Loucy (cell line): ENCODE measurements at regions not wholly inside any gene's neighbourhood (a gene's known extent, or its start where the extent isn't known, plus 50 kb on each side); places are given as distances from the start of the nearest gene placed in this dataset.

ENCODE experiments used
- H2AFZ ChIP-seq: fragments of 200-600 bp; sonication (generic); 2 replicates; pipeline ENCODE4 v1.6.0; 2016; ENCODE audit warnings: antibody characterized with exemption, mild to moderate bottlenecking, low read length, moderate library complexity
- H3F3A ChIP-seq: fragments of 200-600 bp; 2 replicates; pipeline ENCODE4 v1.6.0; 2016; ENCODE audit warnings: antibody characterized with exemption, low read depth, mild to moderate bottlenecking
- H3K27me3 ChIP-seq: fragments of 200-600 bp; sonication (generic); 2 replicates; pipeline ENCODE4 v1.6.1; 2014; ENCODE audit warnings: low read length, mild to moderate bottlenecking; ENCODE audit not compliant: insufficient read depth, poor library complexity, severe bottlenecking
- H3K36me3 ChIP-seq: fragments of 200-600 bp; sonication (generic); 2 replicates; pipeline ENCODE4 v1.6.1; 2016; ENCODE audit warnings: low read length; ENCODE audit not compliant: insufficient read depth
- H3K4me1 ChIP-seq: fragments of 200-600 bp; sonication (generic); 2 replicates; pipeline ENCODE4 v1.5.1; 2014; ENCODE audit warnings: low read length, mild to moderate bottlenecking; ENCODE audit not compliant: insufficient read depth, poor library complexity, severe bottlenecking
- H3K4me2 ChIP-seq: fragments of 200-600 bp; sonication (generic); 2 replicates; pipeline ENCODE4 v1.6.0; 2014; ENCODE audit warnings: antibody characterized with exemption, low read length, low read depth, mild to moderate bottlenecking; ENCODE audit not compliant: poor library complexity, severe bottlenecking
- H3K4me3 ChIP-seq: fragments of 200-600 bp; sonication (generic); 2 replicates; pipeline ENCODE4 v1.5.1; 2014; ENCODE audit warnings: low read length, mild to moderate bottlenecking, mixed read lengths; ENCODE audit not compliant: poor library complexity, severe bottlenecking
- H3K79me2 ChIP-seq: fragments of 200-600 bp; sonication (generic); 2 replicates; pipeline ENCODE4 v1.6.1; 2014; ENCODE audit warnings: low read length; ENCODE audit not compliant: insufficient read depth
- H3K9ac ChIP-seq: fragments of 200-600 bp; sonication (generic); 2 replicates; pipeline ENCODE4 v1.6.0; 2014; ENCODE audit warnings: mild to moderate bottlenecking, low read depth, low read length, moderate library complexity; ENCODE audit not compliant: poor library complexity, severe bottlenecking
- H3K9me2 ChIP-seq: fragments of 200-600 bp; sonication (generic); replicated peaks from 2 replicates; pipeline ENCODE4 v1.6.1; 2016; ENCODE audit warnings: low read depth, low read length, mixed read lengths
- H3K9me3 ChIP-seq: fragments of 200-600 bp; sonication (generic); 2 replicates; pipeline ENCODE4 v1.6.1; 2014; ENCODE audit warnings: mild to moderate bottlenecking, antibody characterized with exemption, low read length, low read depth; ENCODE audit not compliant: insufficient read depth
- H4K20me1 ChIP-seq: fragments of 200-600 bp; sonication (generic); 2 replicates; pipeline ENCODE4 v1.6.0; 2014; ENCODE audit warnings: antibody characterized with exemption, low read length, mild to moderate bottlenecking; ENCODE audit not compliant: insufficient read depth, poor library complexity, severe bottlenecking
- EZH2phosphoT487 ChIP-seq: fragments of 200-600 bp; IDR thresholded peaks from 2 replicates; pipeline ENCODE4 v1.6.1; 2018; ENCODE audit warnings: antibody characterized with exemption, mild to moderate bottlenecking, moderate library complexity, borderline replicate concordance
- TF ChIP-seq, protein P1 (sequence below): fragments of 200-600 bp; sonication (generic); conservative IDR thresholded peaks from 2 replicates; pipeline ENCODE4 v1.5.1; 2014; ENCODE audit warnings: mild to moderate bottlenecking, antibody characterized with exemption, low read length

DNA sequence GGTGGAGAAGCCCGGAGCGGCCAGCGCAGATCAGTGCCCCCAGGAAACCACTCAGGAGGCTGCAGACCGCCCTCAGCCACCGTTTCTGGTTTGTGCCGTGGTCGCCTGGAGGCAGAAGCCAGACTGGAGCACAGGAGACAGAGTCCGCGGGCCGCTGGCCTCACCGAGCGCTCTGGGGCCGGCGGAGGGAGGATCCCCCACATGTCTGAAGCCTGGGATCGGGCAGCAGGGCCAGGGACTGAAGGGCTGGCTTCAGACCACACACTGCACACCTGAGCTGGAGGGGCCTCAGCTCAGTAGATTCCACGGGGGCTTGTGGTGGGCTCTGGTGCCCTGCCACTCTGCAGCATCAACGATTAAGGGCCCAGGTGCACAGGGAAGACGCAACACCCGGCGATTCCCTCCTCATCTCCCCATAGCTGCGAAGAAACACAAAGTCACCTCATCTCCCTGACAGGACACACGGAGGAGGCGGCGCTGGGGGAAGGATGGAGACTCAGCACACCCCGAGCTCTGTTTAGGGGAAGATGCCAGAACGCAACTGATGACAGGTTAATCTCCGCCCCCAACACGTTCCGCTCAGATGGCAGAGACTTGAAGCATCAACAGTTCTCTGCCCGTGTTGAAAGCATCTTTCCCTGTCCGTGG lies 408.1 kb downstream of the GALR1 start:
- Histone ChIP-seq H3K4me3 (no peak overlapping the region), H3K36me3 (no peaks in the 10 kb centered on the region), H3K27me3 (no peaks in the 10 kb centered on the region), H3K4me1 (no peaks in the 10 kb centered on the region), H4K20me1 (no peaks in the 10 kb centered on the region), H2AFZ (no peak overlapping the region), H3F3A (no peaks in the 10 kb centered on the region), H3K9me2 (no peaks in the 10 kb centered on the region), H3K4me2 (no peak overlapping the region), H3K9me3 (no peaks in the 10 kb centered on the region), H3K79me2 (no peaks in the 10 kb centered on the region), H3K9ac (no peak overlapping the region)
- TF ChIP-seq, protein P1, sequence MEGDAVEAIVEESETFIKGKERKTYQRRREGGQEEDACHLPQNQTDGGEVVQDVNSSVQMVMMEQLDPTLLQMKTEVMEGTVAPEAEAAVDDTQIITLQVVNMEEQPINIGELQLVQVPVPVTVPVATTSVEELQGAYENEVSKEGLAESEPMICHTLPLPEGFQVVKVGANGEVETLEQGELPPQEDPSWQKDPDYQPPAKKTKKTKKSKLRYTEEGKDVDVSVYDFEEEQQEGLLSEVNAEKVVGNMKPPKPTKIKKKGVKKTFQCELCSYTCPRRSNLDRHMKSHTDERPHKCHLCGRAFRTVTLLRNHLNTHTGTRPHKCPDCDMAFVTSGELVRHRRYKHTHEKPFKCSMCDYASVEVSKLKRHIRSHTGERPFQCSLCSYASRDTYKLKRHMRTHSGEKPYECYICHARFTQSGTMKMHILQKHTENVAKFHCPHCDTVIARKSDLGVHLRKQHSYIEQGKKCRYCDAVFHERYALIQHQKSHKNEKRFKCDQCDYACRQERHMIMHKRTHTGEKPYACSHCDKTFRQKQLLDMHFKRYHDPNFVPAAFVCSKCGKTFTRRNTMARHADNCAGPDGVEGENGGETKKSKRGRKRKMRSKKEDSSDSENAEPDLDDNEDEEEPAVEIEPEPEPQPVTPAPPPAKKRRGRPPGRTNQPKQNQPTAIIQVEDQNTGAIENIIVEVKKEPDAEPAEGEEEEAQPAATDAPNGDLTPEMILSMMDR, result no peak
- no peak for TF ChIP-seq EZH2phosphoT487

DNA sequence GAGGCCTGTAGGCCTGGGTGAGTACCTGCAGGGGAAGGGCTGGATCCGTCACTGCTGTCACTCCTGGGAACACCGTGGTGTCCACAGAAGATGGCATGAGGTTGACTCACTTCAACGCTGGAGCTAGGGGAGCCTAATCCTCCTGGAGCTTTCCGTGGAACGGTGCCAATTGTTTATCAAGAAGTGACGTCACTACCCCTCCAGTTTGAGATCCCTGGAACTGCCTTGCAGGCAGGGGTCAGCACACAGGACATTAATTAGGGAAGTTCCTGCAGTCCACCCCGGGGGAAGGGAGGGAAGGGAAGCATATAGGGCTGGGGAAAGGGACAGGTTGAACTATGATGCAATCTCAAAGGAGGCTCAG lies 408.6 kb downstream of the GALR1 start:
- no peaks in the 10 kb centered on the region for H4K20me1 ChIP-seq
- H3K4me1 ChIP-seq, result no peaks in the 10 kb centered on the region
- H3K4me2 ChIP-seq, result no peak overlapping the region
- no peaks in the 10 kb centered on the region for H3K27me3 ChIP-seq
- no peaks in the 10 kb centered on the region for H3K9me2 ChIP-seq
- H3K79me2 ChIP-seq, result no peaks in the 10 kb centered on the region
- H3K9ac ChIP-seq, result no peak overlapping the region
- no peak overlapping the region for H2AFZ ChIP-seq
- TF ChIP-seq, protein P1, result no peak
- no peak for TF ChIP-seq EZH2phosphoT487
- no peaks in the 10 kb centered on the region for H3F3A ChIP-seq
- no peak overlapping the region for H3K4me3 ChIP-seq
- H3K36me3 ChIP-seq, result no peaks in the 10 kb centered on the region
- H3K9me3 ChIP-seq, result no peaks in the 10 kb centered on the region

DNA sequence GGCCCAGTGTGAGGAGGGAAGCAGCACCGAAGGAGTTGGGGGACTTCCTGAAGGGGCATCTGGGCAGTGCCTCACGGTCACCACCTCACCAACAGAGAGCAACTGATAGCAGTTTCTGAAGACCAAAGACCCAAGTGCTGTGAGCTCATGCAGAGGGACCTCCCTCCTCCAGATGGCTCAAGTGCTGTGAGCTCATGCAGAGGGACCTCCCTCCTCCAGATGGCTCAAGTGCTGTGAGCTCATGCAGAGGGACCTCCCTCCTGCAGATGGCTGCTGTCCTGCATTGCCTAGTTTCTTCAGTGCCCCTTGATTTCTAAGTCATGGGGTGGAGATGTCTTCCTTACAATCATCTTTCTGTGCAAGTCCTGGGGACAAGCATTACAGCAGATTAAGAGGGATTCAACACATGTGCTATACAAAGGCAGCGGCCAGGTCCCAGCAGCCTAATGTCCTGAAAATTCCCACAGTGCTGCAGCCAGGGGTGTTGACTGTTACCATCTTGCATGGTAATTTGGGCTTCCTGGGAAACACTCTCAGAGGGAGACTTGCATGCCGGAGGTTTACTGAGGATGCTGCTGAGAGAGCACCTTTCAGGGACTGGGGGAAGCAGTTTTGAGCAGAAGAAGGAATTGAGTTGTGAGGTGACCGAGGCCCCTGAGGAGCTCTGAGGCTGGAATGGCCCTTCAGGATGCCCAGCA lies 409.3 kb downstream of the GALR1 start:
- no peak overlapping the region for H3K4me3 ChIP-seq
- H3K9me2 ChIP-seq, result no peaks in the 10 kb centered on the region

More for the DNA sequence above, 409.3 kb downstream of the GALR1 start:
- Histone ChIP-seq H3K79me2 (no peaks in the 10 kb centered on the region), H3K36me3 (no peaks in the 10 kb centered on the region), H3K9ac (no peak overlapping the region), H3K27me3 (no peaks in the 10 kb centered on the region), H3K9me3 (no peaks in the 10 kb centered on the region), H3K4me1 (no peaks in the 10 kb centered on the region), H3F3A (no peaks in the 10 kb centered on the region), H3K4me2 (no peak overlapping the region), H4K20me1 (no peaks in the 10 kb centered on the region), H2AFZ (no peak overlapping the region)
- TF ChIP-seq, protein P1, result no peak
- TF ChIP-seq EZH2phosphoT487, result no peak
